WTC11 (cell line): ENCODE measurements at regions not wholly inside any gene's neighbourhood (a gene's known extent, or its start where the extent isn't known, plus 50 kb on each side); places are given as distances from the start of the nearest gene placed in this dataset.

Source experiments
- ATAC-seq: fragments of 200-7000 bp; cut with Tn5 transposase; 2 replicates; pipeline ENCODE4 v1.10.0; 2021; ENCODE audit warnings: mild to moderate bottlenecking, moderate library complexity
- CTCF ChIA-PET: fragments of 300-600 bp; sonication (Branson Sonifier 250); formaldehyde crosslinking; loops from one replicate; lab custom pipeline; 2021; ENCODE audit warnings: antibody characterized with exemption; lab: Charles Lee
- POLR2A ChIA-PET: fragments of 350-600 bp; sonication (Branson Sonifier 250); formaldehyde crosslinking; loops from one replicate; lab custom pipeline; 2021; ENCODE audit warnings: antibody characterized with exemption; lab: Charles Lee
- DNase-seq: peaks from one replicate; pipeline ENCODE4 v3.0.0; 2021; ENCODE audit warnings: low spot score
- H3K27ac Mint-ChIP-seq: 2 replicates; pipeline ENCODE4 v1.8.0; 2021; ENCODE audit warnings: mixed read lengths
- H3K27me3 Mint-ChIP-seq: 2 replicates; pipeline ENCODE4 v1.8.0; 2021; ENCODE audit warnings: low read depth, mild to moderate bottlenecking, moderate library complexity, mixed read lengths
- H3K36me3 Mint-ChIP-seq: 2 replicates; pipeline ENCODE4 v1.8.0; 2021; ENCODE audit warnings: mixed read lengths
- H3K4me1 Mint-ChIP-seq: 2 replicates; pipeline ENCODE4 v1.8.0; 2022; ENCODE audit warnings: mixed read lengths
- H3K4me3 Mint-ChIP-seq: 2 replicates; pipeline ENCODE4 v1.8.0; 2021; ENCODE audit warnings: mild to moderate bottlenecking, moderate library complexity, mixed read lengths
- H3K9me3 Mint-ChIP-seq: 2 replicates; pipeline ENCODE4 v1.8.0; 2021; ENCODE audit warnings: mixed read lengths
- ELF4 ChIP-seq: sonication (generic); formaldehyde crosslinking; IDR thresholded peaks from 2 replicates; pipeline ENCODE4 v1.8.1; 2022; ENCODE audit warnings: low read depth, mild to moderate bottlenecking, moderate library complexity, missing genetic modification reagents
- ESRRA ChIP-seq: sonication (generic); formaldehyde crosslinking; IDR thresholded peaks from 2 replicates; pipeline ENCODE4 v1.8.1; 2022; ENCODE audit warnings: mild to moderate bottlenecking, missing genetic modification reagents, borderline replicate concordance
- ETV6 ChIP-seq: sonication (generic); formaldehyde crosslinking; IDR thresholded peaks from 2 replicates; pipeline ENCODE4 v1.8.1; 2022; ENCODE audit warnings: mild to moderate bottlenecking, missing genetic modification reagents
- FOXJ3 ChIP-seq: sonication (generic); formaldehyde crosslinking; IDR thresholded peaks from 2 replicates; pipeline ENCODE4 v1.9.0; 2021; ENCODE audit warnings: missing genetic modification reagents, mild to moderate bottlenecking, borderline replicate concordance
- FOXP1 ChIP-seq: sonication (generic); formaldehyde crosslinking; IDR thresholded peaks from 2 replicates; pipeline ENCODE4 v1.8.0; 2022; ENCODE audit warnings: missing genetic modification reagents, mild to moderate bottlenecking, moderate library complexity, borderline replicate concordance
- IRF2 ChIP-seq: sonication (generic); formaldehyde crosslinking; IDR thresholded peaks from 2 replicates; pipeline ENCODE4 v1.8.0; 2022; ENCODE audit warnings: low read depth, missing genetic modification reagents, borderline replicate concordance
- NFATC4 ChIP-seq: fragments of 250-450 bp; sonication (Bioruptor Pico); IDR thresholded peaks from 2 replicates; pipeline ENCODE4 v1.9.0; 2021; ENCODE audit warnings: mild to moderate bottlenecking
- NR1H2 ChIP-seq: sonication (generic); formaldehyde crosslinking; IDR thresholded peaks from 2 replicates; pipeline ENCODE4 v1.9.0; 2021; ENCODE audit warnings: mild to moderate bottlenecking, moderate library complexity, missing genetic modification reagents
- NR2C2 ChIP-seq: sonication (generic); formaldehyde crosslinking; IDR thresholded peaks from 2 replicates; pipeline ENCODE4 v1.8.0; 2022; ENCODE audit warnings: mild to moderate bottlenecking, missing genetic modification reagents
- SMAD3 ChIP-seq: sonication (generic); formaldehyde crosslinking; IDR thresholded peaks from 2 replicates; pipeline ENCODE4 v1.8.0; 2022; ENCODE audit warnings: missing genetic modification reagents, mild to moderate bottlenecking, borderline replicate concordance
- SOX15 ChIP-seq: fragments of 250-450 bp; sonication (Bioruptor Pico); IDR thresholded peaks from 2 replicates; pipeline ENCODE4 v1.9.0; 2021; ENCODE audit warnings: mild to moderate bottlenecking
- SP1 ChIP-seq: sonication (generic); formaldehyde crosslinking; conservative IDR thresholded peaks from 2 replicates; pipeline ENCODE4 v1.8.1; 2022; ENCODE audit warnings: missing genetic modification reagents
- TP53 ChIP-seq: sonication (generic); formaldehyde crosslinking; IDR thresholded peaks from 2 replicates; pipeline ENCODE4 v1.8.1; 2023; ENCODE audit warnings: mild to moderate bottlenecking, missing genetic modification reagents
- ZNF317 ChIP-seq: sonication (generic); formaldehyde crosslinking; IDR thresholded peaks from 2 replicates; pipeline ENCODE4 v1.8.1; 2023; ENCODE audit warnings: low read depth, mild to moderate bottlenecking, moderate library complexity, missing genetic modification reagents, borderline replicate concordance
- ZNF396 ChIP-seq: fragments of 250-450 bp; sonication (Bioruptor Pico); IDR thresholded peaks from 2 replicates; pipeline ENCODE4 v1.8.0; 2021; ENCODE audit warnings: mild to moderate bottlenecking, moderate library complexity, borderline replicate concordance
- ZNF423 ChIP-seq: fragments of 250-450 bp; sonication (Bioruptor Pico); IDR thresholded peaks from 2 replicates; pipeline ENCODE4 v2.1.2; 2022; ENCODE audit warnings: mild to moderate bottlenecking, moderate library complexity
- TF ChIP-seq, protein P1 (sequence below): sonication (generic); formaldehyde crosslinking; IDR thresholded peaks from 2 replicates; pipeline ENCODE4 v1.8.1; 2022; ENCODE audit warnings: mild to moderate bottlenecking, moderate library complexity, missing genetic modification reagents
- TF ChIP-seq, protein P2 (sequence below): sonication (generic); formaldehyde crosslinking; IDR thresholded peaks from 2 replicates; pipeline ENCODE4 v1.8.1; 2022; ENCODE audit warnings: low read depth, missing genetic modification reagents, borderline replicate concordance
- TF ChIP-seq, protein P3 (sequence below): sonication (generic); formaldehyde crosslinking; IDR thresholded peaks from 2 replicates; pipeline ENCODE4 v1.8.1; 2023; ENCODE audit warnings: mild to moderate bottlenecking, missing genetic modification reagents
- TF ChIP-seq, protein P4 (sequence below): fragments of 250-450 bp; sonication (Bioruptor Pico); IDR thresholded peaks from 2 replicates; pipeline ENCODE4 v1.9.0; 2021; ENCODE audit warnings: moderate library complexity, mild to moderate bottlenecking, inconsistent platforms, borderline replicate concordance
- TF ChIP-seq, protein P5 (sequence below): sonication (generic); formaldehyde crosslinking; IDR thresholded peaks from 2 replicates; pipeline ENCODE4 v1.8.1; 2023; ENCODE audit warnings: mild to moderate bottlenecking, missing genetic modification reagents
- TF ChIP-seq, protein P6 (sequence below): sonication (generic); formaldehyde crosslinking; IDR thresholded peaks from 2 replicates; pipeline ENCODE4 v1.8.1; 2023; ENCODE audit warnings: mild to moderate bottlenecking, missing genetic modification reagents, moderate library complexity
- TF ChIP-seq, protein P7 (sequence below): sonication (generic); formaldehyde crosslinking; IDR thresholded peaks from 2 replicates; pipeline ENCODE4 v1.8.1; 2023; ENCODE audit warnings: mild to moderate bottlenecking, missing genetic modification reagents, borderline replicate concordance

DNA sequence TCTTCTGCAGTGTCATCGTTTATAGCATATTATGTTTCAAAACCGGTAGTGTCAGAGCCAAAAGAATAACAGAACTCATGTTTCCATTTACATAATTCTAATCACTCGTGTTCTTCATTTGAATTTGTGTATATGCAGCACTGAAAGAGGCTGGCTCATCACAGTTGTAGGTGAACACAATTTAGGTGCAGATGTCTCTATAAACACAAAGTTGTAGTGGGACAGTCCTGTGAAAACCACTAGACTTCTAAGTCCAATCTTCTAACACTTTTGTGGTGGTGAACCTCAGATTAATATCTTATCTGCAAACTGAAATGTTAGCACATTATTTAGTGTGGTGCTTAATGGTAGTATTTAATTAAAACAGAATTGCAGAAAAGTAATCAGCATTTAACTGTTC is 872.4 kb downstream of the C4orf33 start:
- no peak for ATAC-seq
- Mint-ChIP-seq H3K9me3 (peaks cover 14% of the 10 kb centered on the region), H3K4me3 (no peak overlapping the region), H3K36me3 (peaks cover 16% of the 10 kb centered on the region)
- no peak for TF ChIP-seq NR2C2
- TF ChIP-seq FOXP1 (CRISPR knock-in tag): no peak
- no peak for TF ChIP-seq IRF2 (CRISPR knock-in tag)
- TF ChIP-seq ETV6 (CRISPR knock-in tag): no peak
- no peak for TF ChIP-seq ELF4
- TF ChIP-seq SP1 (CRISPR knock-in tag): no peak
- TF ChIP-seq, protein P1, sequence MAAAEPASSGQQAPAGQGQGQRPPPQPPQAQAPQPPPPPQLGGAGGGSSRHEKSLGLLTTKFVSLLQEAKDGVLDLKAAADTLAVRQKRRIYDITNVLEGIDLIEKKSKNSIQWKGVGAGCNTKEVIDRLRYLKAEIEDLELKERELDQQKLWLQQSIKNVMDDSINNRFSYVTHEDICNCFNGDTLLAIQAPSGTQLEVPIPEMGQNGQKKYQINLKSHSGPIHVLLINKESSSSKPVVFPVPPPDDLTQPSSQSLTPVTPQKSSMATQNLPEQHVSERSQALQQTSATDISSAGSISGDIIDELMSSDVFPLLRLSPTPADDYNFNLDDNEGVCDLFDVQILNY: no peak
- TF ChIP-seq, protein P2, sequence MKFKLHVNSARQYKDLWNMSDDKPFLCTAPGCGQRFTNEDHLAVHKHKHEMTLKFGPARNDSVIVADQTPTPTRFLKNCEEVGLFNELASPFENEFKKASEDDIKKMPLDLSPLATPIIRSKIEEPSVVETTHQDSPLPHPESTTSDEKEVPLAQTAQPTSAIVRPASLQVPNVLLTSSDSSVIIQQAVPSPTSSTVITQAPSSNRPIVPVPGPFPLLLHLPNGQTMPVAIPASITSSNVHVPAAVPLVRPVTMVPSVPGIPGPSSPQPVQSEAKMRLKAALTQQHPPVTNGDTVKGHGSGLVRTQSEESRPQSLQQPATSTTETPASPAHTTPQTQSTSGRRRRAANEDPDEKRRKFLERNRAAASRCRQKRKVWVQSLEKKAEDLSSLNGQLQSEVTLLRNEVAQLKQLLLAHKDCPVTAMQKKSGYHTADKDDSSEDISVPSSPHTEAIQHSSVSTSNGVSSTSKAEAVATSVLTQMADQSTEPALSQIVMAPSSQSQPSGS: no peak
- TF ChIP-seq ZNF317: no peak
- no peak for TF ChIP-seq SOX15
- TF ChIP-seq FOXJ3 (CRISPR knock-in tag): no peak
- no peak for TF ChIP-seq NFATC4 (CRISPR knock-in tag)
- no peak for TF ChIP-seq ZNF423
- TF ChIP-seq, protein P3, sequence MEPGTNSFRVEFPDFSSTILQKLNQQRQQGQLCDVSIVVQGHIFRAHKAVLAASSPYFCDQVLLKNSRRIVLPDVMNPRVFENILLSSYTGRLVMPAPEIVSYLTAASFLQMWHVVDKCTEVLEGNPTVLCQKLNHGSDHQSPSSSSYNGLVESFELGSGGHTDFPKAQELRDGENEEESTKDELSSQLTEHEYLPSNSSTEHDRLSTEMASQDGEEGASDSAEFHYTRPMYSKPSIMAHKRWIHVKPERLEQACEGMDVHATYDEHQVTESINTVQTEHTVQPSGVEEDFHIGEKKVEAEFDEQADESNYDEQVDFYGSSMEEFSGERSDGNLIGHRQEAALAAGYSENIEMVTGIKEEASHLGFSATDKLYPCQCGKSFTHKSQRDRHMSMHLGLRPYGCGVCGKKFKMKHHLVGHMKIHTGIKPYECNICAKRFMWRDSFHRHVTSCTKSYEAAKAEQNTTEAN (CRISPR knock-in tag): no peak
- TF ChIP-seq, all 79 proteins: peak for 0
- H3K27ac Mint-ChIP-seq: no peak overlapping the region
- H3K4me1 Mint-ChIP-seq: peaks cover 4% of the 10 kb centered on the region
- H3K27me3 Mint-ChIP-seq: no peaks in the 10 kb centered on the region
- no peak for DNase-seq
- CTCF ChIA-PET: no interaction called here
- POLR2A ChIA-PET: no interaction called here

DNA sequence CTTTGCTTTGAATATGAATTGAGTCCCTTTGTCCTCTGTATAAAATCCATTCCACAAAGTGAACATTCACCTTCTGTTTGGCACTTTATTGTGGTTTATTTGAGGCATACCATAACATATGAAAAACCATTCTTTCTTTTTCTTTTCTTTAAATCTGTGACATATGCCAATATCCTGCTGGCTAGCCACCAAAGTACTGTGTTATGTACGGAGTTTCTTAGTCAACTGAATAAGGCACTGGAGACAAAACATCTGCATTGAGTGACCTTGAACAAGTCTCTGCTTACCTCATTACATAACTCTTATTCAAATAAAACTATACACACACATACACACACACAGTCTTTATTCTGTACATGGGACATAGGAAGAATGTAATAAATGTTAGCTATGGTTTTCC is 872.8 kb downstream of the C4orf33 start:
- no peak for ATAC-seq
- no peak overlapping the region for H3K4me3 Mint-ChIP-seq
- TF ChIP-seq, protein P4, sequence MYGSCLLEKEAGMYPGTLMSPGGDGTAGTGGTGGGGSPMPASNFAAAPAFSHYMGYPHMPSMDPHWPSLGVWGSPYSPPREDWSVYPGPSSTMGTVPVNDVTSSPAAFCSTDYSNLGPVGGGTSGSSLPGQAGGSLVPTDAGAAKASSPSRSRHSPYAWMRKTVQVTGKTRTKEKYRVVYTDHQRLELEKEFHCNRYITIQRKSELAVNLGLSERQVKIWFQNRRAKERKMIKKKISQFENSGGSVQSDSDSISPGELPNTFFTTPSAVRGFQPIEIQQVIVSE (CRISPR knock-in tag): no peak
- TF ChIP-seq, all 79 proteins: peak for 0
- Mint-ChIP-seq H3K36me3 (peaks cover 16% of the 10 kb centered on the region), H3K4me1 (peaks cover 4% of the 10 kb centered on the region), H3K9me3 (peaks cover 14% of the 10 kb centered on the region), H3K27me3 (no peaks in the 10 kb centered on the region), H3K27ac (no peak overlapping the region)
- DNase-seq: no peak
- ChIA-PET CTCF (no interaction called here), POLR2A (no interaction called here)

DNA sequence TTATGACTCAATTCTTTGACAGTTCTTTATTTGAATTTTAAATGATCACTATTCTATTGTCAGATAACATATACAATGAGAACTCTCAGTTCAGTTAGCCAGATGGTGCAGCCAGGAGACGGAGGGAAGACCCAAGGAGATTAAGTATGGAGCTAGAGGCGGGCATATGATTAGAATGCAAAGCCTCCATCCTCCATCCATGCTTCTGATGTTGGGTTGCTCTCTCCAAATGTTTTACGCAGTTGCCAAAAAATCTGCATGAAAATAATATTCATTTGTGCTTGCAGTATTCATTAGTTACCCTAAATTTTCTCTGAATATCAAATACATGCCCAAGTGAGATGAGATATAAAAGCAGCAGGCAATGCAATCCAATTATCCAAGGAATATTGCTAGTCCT is 874.8 kb downstream of the C4orf33 start:
- no peak overlapping the region for H3K4me3 Mint-ChIP-seq
- H3K27me3 Mint-ChIP-seq: no peaks in the 10 kb centered on the region
- ChIA-PET CTCF (no interaction called here), POLR2A (no interaction called here)
- peaks cover 4% of the 10 kb centered on the region for H3K4me1 Mint-ChIP-seq
- H3K9me3 Mint-ChIP-seq: peaks cover 14% of the 10 kb centered on the region
- peaks cover 16% of the 10 kb centered on the region for H3K36me3 Mint-ChIP-seq
- no peak overlapping the region for H3K27ac Mint-ChIP-seq
- ATAC-seq (no peak), DNase-seq (no peak)
- TF ChIP-seq, protein P5, sequence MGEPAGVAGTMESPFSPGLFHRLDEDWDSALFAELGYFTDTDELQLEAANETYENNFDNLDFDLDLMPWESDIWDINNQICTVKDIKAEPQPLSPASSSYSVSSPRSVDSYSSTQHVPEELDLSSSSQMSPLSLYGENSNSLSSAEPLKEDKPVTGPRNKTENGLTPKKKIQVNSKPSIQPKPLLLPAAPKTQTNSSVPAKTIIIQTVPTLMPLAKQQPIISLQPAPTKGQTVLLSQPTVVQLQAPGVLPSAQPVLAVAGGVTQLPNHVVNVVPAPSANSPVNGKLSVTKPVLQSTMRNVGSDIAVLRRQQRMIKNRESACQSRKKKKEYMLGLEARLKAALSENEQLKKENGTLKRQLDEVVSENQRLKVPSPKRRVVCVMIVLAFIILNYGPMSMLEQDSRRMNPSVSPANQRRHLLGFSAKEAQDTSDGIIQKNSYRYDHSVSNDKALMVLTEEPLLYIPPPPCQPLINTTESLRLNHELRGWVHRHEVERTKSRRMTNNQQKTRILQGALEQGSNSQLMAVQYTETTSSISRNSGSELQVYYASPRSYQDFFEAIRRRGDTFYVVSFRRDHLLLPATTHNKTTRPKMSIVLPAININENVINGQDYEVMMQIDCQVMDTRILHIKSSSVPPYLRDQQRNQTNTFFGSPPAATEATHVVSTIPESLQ (CRISPR knock-in tag): no peak
- TF ChIP-seq, protein P6, sequence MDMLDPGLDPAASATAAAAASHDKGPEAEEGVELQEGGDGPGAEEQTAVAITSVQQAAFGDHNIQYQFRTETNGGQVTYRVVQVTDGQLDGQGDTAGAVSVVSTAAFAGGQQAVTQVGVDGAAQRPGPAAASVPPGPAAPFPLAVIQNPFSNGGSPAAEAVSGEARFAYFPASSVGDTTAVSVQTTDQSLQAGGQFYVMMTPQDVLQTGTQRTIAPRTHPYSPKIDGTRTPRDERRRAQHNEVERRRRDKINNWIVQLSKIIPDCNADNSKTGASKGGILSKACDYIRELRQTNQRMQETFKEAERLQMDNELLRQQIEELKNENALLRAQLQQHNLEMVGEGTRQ (CRISPR knock-in tag): no peak
- TF ChIP-seq NR2C2 (no peak), ZNF396 (CRISPR knock-in tag) (no peak), TP53 (CRISPR knock-in tag) (no peak), ZNF423 (no peak), NR1H2 (CRISPR knock-in tag) (no peak), ESRRA (CRISPR knock-in tag) (no peak), SOX15 (no peak), SMAD3 (CRISPR knock-in tag) (no peak)
- TF ChIP-seq, protein P7, sequence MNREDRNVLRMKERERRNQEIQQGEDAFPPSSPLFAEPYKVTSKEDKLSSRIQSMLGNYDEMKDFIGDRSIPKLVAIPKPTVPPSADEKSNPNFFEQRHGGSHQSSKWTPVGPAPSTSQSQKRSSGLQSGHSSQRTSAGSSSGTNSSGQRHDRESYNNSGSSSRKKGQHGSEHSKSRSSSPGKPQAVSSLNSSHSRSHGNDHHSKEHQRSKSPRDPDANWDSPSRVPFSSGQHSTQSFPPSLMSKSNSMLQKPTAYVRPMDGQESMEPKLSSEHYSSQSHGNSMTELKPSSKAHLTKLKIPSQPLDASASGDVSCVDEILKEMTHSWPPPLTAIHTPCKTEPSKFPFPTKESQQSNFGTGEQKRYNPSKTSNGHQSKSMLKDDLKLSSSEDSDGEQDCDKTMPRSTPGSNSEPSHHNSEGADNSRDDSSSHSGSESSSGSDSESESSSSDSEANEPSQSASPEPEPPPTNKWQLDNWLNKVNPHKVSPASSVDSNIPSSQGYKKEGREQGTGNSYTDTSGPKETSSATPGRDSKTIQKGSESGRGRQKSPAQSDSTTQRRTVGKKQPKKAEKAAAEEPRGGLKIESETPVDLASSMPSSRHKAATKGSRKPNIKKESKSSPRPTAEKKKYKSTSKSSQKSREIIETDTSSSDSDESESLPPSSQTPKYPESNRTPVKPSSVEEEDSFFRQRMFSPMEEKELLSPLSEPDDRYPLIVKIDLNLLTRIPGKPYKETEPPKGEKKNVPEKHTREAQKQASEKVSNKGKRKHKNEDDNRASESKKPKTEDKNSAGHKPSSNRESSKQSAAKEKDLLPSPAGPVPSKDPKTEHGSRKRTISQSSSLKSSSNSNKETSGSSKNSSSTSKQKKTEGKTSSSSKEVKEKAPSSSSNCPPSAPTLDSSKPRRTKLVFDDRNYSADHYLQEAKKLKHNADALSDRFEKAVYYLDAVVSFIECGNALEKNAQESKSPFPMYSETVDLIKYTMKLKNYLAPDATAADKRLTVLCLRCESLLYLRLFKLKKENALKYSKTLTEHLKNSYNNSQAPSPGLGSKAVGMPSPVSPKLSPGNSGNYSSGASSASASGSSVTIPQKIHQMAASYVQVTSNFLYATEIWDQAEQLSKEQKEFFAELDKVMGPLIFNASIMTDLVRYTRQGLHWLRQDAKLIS (CRISPR knock-in tag): no peak
